GM12891 (cell line): ENCODE measurements at regions not wholly inside any gene's neighbourhood (a gene's known extent, or its start where the extent isn't known, plus 50 kb on each side); places are given as distances from the start of the nearest gene placed in this dataset.

Experiments used
- POLR2A ChIP-seq: IDR thresholded peaks from 2 replicates; pipeline ENCODE4 v1.6.1; 2011; ENCODE audit warnings: low read depth, low read length, control low read depth
- POLR2AphosphoS5 ChIP-seq: IDR thresholded peaks from 2 replicates; pipeline ENCODE4 v1.6.1; 2011; ENCODE audit warnings: low read depth, low read length, control low read depth

DNA sequence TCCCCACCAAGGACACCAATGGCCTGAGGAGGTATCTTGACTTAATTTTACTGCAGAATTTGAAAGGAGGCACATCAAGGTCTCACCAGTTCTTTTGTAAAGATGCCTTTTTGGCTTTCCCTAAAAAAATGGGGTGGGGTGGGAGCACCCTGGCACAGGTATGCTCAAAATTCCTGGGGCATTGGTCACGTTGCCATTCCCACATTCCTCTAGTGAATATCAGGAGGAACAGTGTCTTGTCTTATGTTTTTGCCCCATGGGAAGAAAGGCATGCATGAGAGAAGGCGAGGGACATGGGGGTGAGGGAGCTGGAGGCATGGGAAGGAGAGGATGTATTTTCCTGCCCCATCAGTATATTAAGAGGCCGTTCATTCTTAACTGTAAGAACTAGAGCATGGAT lies 275.3 kb downstream of the CMPK2 start:
- no peak for TF ChIP-seq POLR2A
- TF ChIP-seq POLR2AphosphoS5, result no peak
